Endodermal cell (in vitro differentiated cells): ENCODE measurements at regions not wholly inside any gene's neighbourhood (a gene's known extent, or its start where the extent isn't known, plus 50 kb on each side); places are given as distances from the start of the nearest gene placed in this dataset.

ENCODE experiments used
- DNase-seq: peaks from one replicate; pipeline ENCODE4 v3.0.0-alpha.2; 2017
- H3K27ac ChIP-seq: 2 replicates; pipeline ENCODE4 v1.5.1; 2013; ENCODE audit warnings: mild to moderate bottlenecking, low read depth, low read length, moderate library complexity
- H3K27me3 ChIP-seq: 2 replicates; pipeline ENCODE4 v1.6.1; 2013; ENCODE audit warnings: mild to moderate bottlenecking, low read length, moderate library complexity; ENCODE audit not compliant: insufficient read depth, control insufficient read depth, poor library complexity, severe bottlenecking
- H3K36me3 ChIP-seq: 2 replicates; pipeline ENCODE4 v1.7.0; 2013; ENCODE audit warnings: mild to moderate bottlenecking, low read length, moderate library complexity; ENCODE audit not compliant: control insufficient read depth, insufficient read depth
- H3K4me1 ChIP-seq: one replicate; pipeline ENCODE4 v1.7.0; 2013; ENCODE audit warnings: low read length; ENCODE audit not compliant: control insufficient read depth, insufficient read depth
- H3K4me3 ChIP-seq: 2 replicates; pipeline ENCODE4 v1.5.1; 2013; ENCODE audit warnings: mild to moderate bottlenecking, low read length, moderate library complexity
- H3K9ac ChIP-seq: 2 replicates; pipeline ENCODE4 v1.6.1; 2013; ENCODE audit warnings: mild to moderate bottlenecking, low read length, moderate library complexity; ENCODE audit not compliant: poor library complexity, severe bottlenecking; ENCODE audit errors: extremely low read depth
- H3K9me3 ChIP-seq: 2 replicates; pipeline ENCODE4 v1.6.1; 2013; ENCODE audit warnings: mild to moderate bottlenecking, low read length, moderate library complexity; ENCODE audit not compliant: control insufficient read depth
- H3K27ac Mint-ChIP-seq: 2 replicates; pipeline ENCODE4 v1.8.0; 2020; ENCODE audit warnings: mixed read lengths
- H3K27me3 Mint-ChIP-seq: 2 replicates; pipeline ENCODE4 v1.8.0; 2021; ENCODE audit warnings: mild to moderate bottlenecking, mixed read lengths; ENCODE audit not compliant: insufficient read depth
- H3K36me3 Mint-ChIP-seq: 2 replicates; pipeline ENCODE4 v1.8.0; 2020; ENCODE audit warnings: low read depth, mixed read lengths
- H3K4me1 Mint-ChIP-seq: 2 replicates; pipeline ENCODE4 v1.8.0; 2020; ENCODE audit warnings: mixed read lengths
- H3K4me3 Mint-ChIP-seq: 2 replicates; pipeline ENCODE4 v1.8.0; 2020; ENCODE audit warnings: mild to moderate bottlenecking, moderate library complexity, mixed read lengths
- H3K9me3 Mint-ChIP-seq: 2 replicates; pipeline ENCODE4 v1.8.0; 2020; ENCODE audit warnings: mild to moderate bottlenecking, mixed read lengths
- WGBS, 2 experiments: methylation state at CpG; one replicate each; pipeline versions ENCODE4 v1.1.5 to v1.1.7; 2013; ENCODE audit warnings: missing lambda C conversion rate in 2 of 2, mixed read lengths in 1 of 2; ENCODE audit not compliant: insufficient coverage in 1 of 2, insufficient read length in 1 of 2; 5-methylcytosine and 5-hydroxymethylcytosine counted together
- TF ChIP-seq, protein P1 (sequence below): fragments of 200-600 bp; sonication (generic); conservative IDR thresholded peaks from 2 replicates; pipeline ENCODE4 v1.5.0; 2021; ENCODE audit warnings: antibody characterized with exemption, mild to moderate bottlenecking

DNA sequence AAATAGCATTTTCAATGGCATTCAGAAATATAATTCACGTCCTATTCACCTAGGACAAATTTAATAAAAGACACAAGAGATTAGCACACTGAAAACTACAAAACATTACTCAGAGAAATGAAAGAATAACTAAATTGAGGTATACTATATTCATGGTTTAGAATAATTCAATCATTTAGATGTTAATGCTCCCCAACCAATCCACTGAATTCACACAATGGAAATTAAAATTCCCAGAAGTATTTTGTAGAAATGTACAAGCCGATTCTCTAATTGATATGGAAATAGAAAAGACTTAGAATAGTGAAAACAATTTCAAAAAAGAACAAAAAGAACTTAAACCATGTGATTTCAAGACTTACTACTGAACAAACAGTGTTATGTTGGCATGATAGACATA, 212.2 kb downstream of the ZEB2 start:
- H3K9me3 Mint-ChIP-seq, result peaks cover 10% of the 10 kb centered on the region
- no peak overlapping the region for H3K9ac ChIP-seq
- no peak for DNase-seq
- no peak overlapping the region for H3K4me3 Mint-ChIP-seq
- no peaks in the 10 kb centered on the region for H3K27me3 ChIP-seq
- no peak overlapping the region for H3K27ac ChIP-seq
- H3K36me3 ChIP-seq, result no peaks in the 10 kb centered on the region
- H3K27me3 Mint-ChIP-seq, result no peaks in the 10 kb centered on the region
- no peak overlapping the region for H3K27ac Mint-ChIP-seq
- no peaks in the 10 kb centered on the region for H3K4me1 Mint-ChIP-seq
- WGBS, 2 experiments, result 69% methylated on average over 1 of the region's 2 CpGs; no CpG with 5 or more reads in 1 of the 2 experiments
- H3K4me3 ChIP-seq, result no peak overlapping the region
- peaks cover 12% of the 10 kb centered on the region for H3K9me3 ChIP-seq
- no peaks in the 10 kb centered on the region for H3K4me1 ChIP-seq
- TF ChIP-seq, protein P1, sequence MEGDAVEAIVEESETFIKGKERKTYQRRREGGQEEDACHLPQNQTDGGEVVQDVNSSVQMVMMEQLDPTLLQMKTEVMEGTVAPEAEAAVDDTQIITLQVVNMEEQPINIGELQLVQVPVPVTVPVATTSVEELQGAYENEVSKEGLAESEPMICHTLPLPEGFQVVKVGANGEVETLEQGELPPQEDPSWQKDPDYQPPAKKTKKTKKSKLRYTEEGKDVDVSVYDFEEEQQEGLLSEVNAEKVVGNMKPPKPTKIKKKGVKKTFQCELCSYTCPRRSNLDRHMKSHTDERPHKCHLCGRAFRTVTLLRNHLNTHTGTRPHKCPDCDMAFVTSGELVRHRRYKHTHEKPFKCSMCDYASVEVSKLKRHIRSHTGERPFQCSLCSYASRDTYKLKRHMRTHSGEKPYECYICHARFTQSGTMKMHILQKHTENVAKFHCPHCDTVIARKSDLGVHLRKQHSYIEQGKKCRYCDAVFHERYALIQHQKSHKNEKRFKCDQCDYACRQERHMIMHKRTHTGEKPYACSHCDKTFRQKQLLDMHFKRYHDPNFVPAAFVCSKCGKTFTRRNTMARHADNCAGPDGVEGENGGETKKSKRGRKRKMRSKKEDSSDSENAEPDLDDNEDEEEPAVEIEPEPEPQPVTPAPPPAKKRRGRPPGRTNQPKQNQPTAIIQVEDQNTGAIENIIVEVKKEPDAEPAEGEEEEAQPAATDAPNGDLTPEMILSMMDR, result no peak
- peaks cover 13% of the 10 kb centered on the region for H3K36me3 Mint-ChIP-seq

DNA sequence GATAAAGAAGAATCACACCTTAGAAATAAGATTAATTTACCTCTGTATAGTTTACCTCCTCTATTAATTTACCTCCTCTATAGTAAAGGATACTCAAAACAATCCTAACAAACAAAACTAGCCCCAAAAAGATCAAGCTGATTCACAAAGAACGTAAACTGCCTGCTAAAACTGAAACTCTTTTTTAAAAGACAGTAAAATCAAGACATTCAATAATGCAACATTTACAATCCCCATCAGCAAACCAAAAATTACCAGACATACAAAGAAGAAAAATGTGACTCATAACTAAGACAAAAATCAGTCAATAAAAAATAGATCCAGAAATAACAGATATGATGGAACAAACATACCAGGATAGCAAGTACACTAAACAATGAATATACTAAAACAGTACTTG, 215.7 kb downstream of the ZEB2 start:
- 95 to 100% methylated on average over 1 of the region's 1 CpG for WGBS, 2 experiments
- no peaks in the 10 kb centered on the region for H3K9me3 ChIP-seq
- H3K4me1 Mint-ChIP-seq, result no peaks in the 10 kb centered on the region
- TF ChIP-seq, protein P1, result no peak
- no peak overlapping the region for H3K27ac ChIP-seq
- H3K36me3 ChIP-seq, result no peaks in the 10 kb centered on the region
- H3K36me3 Mint-ChIP-seq, result peaks cover 1% of the 10 kb centered on the region
- no peak overlapping the region for H3K9ac ChIP-seq
- H3K4me1 ChIP-seq, result no peaks in the 10 kb centered on the region
- no peak overlapping the region for H3K27ac Mint-ChIP-seq
- no peaks in the 10 kb centered on the region for H3K9me3 Mint-ChIP-seq
- no peak overlapping the region for H3K4me3 Mint-ChIP-seq
- H3K27me3 ChIP-seq, result no peaks in the 10 kb centered on the region
- H3K4me3 ChIP-seq, result no peak overlapping the region
- H3K27me3 Mint-ChIP-seq, result no peaks in the 10 kb centered on the region
- no peak for DNase-seq

DNA sequence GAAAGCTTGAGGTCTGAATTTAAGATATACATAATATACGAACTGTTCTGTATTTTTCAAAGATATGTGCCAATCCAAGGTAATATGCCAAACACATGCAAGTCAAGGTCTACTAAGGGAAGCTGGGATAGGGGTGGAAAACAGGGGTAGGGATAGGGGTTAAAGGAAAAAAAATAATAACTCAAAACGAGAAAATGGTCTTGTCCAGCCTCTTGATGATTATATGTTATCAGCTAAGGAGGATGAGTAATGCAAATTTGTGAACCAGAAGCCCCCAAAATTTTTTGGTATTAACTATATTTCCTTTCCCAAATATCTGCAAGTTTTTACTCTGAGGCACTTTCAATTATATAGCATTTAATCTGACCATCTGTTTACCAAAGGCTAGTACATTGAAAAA, 219.3 kb downstream of the ZEB2 start:
- Histone ChIP-seq H3K27ac (no peak overlapping the region), H3K9ac (no peak overlapping the region), H3K9me3 (no peaks in the 10 kb centered on the region), H3K36me3 (no peaks in the 10 kb centered on the region), H3K27me3 (no peaks in the 10 kb centered on the region), H3K4me1 (no peaks in the 10 kb centered on the region), H3K4me3 (no peak overlapping the region)
- no peaks in the 10 kb centered on the region for H3K9me3 Mint-ChIP-seq
- H3K27me3 Mint-ChIP-seq, result no peaks in the 10 kb centered on the region
- H3K4me1 Mint-ChIP-seq, result peaks cover 7% of the 10 kb centered on the region
- TF ChIP-seq, protein P1, result no peak
- H3K27ac Mint-ChIP-seq, result no peak overlapping the region
- H3K36me3 Mint-ChIP-seq, result no peaks in the 10 kb centered on the region
- DNase-seq, result no peak
- WGBS, 2 experiments, result 96 to 100% methylated on average over 2 of the region's 2 CpGs
- H3K4me3 Mint-ChIP-seq, result no peak overlapping the region
